TTC549 (cell line): ENCODE measurements at regions not wholly inside any gene's neighbourhood (a gene's known extent, or its start where the extent isn't known, plus 50 kb on each side); places are given as distances from the start of the nearest gene placed in this dataset.
"Not testable (repeated sequence)": the region's sequence is repeated elsewhere in the genome, so short reads cannot be mapped to it uniquely, and the experiment has no call there.

ENCODE experiments used
- FAIRE-seq: peaks from 2 replicates; lab custom pipeline; 2012; peaks lifted over from hg19 to GRCh38; lab: Jason Lieb, UNC

DNA sequence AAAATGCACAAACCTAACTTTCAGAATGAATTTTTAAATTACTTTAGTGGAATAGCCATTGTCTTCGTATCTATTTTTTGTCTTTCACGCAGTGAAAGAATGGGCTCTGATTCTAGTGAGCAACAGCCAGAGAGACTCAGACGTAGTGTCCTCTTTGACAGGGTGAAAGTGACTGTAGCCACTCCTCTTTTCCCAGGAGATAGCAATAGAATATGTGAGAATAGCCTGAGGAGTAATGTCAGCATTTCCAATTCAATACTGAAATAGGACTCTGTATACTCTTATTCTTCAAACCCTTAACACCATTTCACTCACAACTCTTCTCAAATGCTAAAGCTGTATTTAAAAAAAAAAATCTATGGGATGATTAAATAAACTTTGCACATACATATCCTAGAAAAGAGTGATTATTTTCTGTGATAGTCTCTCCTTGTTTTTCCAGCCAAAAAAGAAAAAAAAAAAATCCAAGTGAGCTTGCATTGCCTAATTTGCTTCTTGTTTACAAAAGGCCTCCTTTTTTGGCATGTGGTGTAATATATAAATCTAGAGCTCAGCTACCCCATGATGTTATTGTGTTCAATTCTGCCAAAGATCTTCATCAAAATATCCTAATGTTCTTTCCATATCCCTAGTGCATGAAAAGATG, 626.1 kb upstream of the SLITRK6 start:
- no peak for FAIRE-seq

DNA sequence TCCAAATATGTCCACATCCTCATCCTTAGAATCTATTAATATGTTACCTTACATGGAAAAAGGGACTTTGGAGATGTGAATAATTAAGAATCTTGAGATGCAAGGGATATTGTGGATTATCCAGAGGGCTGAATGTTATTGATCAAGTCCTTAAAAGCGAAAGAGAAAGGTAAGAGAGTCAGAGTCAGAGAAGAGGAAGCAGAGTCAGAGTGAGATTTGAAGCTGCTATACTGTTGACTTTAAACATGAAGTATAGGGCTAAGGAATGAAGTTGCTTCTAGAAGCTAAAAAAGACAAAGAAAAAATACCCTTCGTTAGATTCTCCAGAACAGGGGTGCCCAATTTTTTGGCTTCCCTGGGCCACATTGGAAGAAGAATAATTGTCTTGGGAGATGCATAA, 627.2 kb upstream of the SLITRK6 start:
- FAIRE-seq = no peak

GRCh38 chr13:86429756-86430155, 630.5 kb upstream of the SLITRK6 start:
- no peak for FAIRE-seq

DNA sequence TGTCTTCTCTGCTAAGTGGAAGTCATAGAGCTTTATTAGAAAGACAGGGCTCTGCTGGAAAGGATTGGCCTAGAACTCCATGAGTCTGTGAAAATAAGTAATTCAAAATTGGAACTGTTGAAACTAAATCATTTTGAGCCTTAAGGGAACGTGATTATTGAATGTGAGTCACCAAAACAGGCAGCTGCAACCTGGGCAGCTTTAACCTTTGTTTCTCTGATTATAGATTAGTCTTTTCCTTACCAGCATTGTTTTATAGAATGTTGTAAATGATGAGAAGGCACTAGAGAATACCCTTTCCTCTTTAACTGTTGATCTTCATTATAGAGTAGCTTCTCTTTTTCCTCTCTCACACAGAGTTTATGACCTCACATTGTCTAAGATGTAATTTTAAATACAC, 638.8 kb upstream of the SLITRK6 start:
- no peak for FAIRE-seq

GRCh38 chr13:86445206-86445605, 646.0 kb upstream of the SLITRK6 start:
- FAIRE-seq = no peak

- no peak for FAIRE-seq
Measured at GRCh38 chr13:86445672-86446071, 646.5 kb upstream of the SLITRK6 start.

DNA sequence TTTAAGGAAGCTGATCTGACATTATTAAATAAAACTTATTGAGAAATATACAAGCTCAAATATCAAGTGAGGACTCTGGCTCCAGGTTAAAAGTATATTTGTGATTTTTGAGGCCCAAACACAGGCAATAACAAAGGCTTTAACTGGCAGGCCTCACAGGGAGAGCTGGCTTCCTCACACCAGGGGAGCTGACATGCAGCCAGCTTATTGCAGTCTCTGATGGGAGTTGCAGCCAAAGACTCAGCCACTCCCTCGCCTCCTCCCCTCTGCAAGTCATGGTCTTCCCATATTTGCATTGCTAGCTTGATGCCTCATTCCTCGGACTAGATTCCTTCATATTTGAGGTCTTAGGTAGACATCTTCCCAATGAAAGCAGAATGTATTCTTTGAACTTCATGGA, 647.1 kb upstream of the SLITRK6 start:
- no peak for FAIRE-seq

- FAIRE-seq = no peak
Measured at GRCh38 chr13:86447479-86447878, 648.3 kb upstream of the SLITRK6 start.

DNA sequence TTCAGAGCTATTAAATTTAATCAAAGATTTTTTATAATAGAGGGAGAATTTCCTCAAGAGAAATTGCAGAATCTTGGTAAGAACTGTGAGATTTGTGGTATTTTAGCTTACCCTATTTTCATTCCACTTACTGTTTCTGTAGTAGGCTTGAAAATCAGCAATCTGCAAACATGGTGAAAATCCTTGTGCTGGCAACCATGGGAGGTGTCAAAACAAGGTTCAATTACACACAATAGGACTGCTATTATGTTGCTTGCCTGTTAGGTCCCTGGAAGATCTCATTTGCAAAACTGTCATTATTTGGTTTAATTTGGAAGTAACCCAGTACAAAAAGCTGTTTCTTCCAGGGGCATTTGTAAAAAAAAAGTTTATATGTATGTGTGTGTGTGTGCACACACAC, 662.8 kb upstream of the SLITRK6 start:
- no peak for FAIRE-seq

DNA sequence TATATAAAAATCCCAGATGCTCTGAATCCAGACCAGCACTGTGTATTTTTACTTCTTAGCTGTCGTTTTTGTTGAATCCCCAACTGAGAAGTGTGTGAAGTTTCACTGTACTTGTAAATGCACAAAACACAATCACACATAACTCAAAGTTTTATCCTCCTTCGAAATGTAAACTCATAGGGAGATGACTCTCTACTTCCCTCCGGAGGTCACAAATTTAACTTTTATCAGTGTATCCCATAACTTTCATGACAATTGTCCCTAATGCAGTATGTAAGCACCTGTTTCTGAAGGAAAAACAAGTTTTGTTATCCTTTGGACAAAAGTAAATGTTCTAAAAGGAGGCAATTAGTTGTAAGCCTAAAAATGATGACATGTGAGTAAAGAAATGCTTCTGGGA, 665.0 kb upstream of the SLITRK6 start:
- no peak for FAIRE-seq

DNA sequence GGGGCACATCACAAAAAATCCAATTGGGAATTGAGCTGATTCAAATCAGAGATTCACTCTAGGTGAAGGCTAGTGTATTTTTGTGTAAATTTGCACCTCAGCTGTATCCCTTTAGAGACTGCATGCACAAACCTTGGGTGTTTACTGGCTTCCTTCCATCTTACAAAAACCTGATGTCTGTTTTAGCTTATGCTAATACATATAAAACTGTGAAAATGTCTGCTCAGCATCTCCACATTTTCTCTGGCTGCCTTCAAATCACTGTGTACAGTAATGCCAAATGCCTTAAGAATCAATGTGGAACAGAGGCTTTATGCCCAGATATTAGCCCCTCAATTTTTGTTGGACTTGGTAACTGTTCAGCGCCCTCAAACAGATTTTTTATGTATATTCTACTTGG, 675.8 kb upstream of the SLITRK6 start:
- no peak for FAIRE-seq

DNA sequence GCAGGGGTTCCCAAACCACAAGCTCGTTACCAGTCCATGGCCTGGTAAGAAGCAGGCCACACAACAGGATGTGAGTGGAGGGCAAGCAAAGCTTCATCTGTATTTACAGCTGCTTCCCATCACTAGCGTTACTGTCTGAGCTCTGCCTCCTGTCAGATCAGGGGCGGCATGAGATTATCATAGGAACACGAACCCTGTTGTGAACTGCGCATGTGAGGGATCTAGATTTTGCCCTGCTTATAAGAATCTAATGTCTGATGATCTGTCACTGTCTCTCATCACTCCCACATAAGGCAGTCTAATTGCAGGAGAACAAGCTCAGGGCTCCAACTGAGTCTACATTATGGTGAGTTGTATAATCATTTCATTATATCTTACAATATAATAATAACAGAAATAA, 677.4 kb upstream of the SLITRK6 start:
- FAIRE-seq = no peak

DNA sequence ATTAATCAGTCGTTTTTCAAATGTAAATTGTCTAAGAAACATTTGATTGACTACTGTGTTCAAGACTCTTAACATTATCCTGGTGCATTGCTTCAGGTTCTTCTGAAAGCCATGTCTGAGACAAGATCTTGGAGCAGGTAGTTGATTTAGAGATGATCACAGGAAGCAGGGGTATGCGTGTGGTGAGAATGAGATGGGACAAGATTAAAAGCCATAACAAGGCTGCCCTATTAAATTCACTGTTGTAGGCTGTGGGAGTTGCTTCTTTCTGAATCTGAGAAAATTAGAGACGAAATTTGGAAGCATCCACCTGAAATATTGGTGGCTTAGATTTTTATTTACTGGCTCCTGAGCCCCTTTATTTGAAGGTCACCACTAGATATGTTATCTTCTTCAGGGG, 687.4 kb upstream of the SLITRK6 start:
- no peak for FAIRE-seq

DNA sequence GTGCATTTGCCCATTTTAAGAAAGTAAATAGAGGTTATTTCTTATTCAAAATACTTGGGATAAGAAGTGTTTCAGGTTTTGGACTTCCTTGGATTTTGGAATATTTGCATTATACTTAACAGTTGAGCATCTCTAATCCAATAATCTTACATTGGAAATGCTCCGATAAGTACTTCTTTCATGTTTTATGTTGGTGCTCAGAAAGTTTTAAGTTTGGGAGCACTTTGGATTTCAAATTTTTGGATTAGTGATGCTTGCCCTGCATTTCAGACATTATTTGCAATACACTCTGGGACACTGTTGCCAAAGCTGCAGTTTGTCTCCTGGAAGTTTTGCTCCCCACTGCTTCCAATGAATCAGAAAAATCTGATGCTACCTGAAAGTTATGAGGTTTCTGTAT, 691.9 kb upstream of the SLITRK6 start:
- no peak for FAIRE-seq

DNA sequence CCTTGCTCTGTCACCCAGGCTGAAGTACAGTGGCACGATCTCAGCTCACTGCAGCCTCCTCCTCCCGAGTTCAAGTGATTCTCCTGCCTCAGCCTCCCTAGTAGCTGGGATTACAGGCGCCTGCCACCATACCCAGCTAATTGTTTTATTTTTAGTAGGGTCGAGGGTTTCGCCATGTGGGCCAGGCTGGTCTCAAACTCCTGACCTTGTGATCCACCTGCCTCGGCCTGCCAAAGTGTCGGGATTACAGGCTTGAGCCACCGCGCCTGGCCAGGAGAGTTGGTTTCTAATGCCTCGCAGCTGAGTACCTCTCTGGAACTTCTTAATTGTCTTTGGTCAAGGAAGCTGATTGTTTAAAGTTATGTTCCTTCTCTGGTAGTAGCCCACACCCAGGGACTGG, 702.7 kb upstream of the SLITRK6 start:
- not testable (repeated sequence) for FAIRE-seq

- FAIRE-seq = no peak
Measured at GRCh38 chr13:86510792-86511191, 711.6 kb upstream of the SLITRK6 start.

GRCh38 chr13:86541461-86541860, 742.2 kb upstream of the SLITRK6 start:
- no peak for FAIRE-seq

GRCh38 chr13:86554066-86554465, 754.8 kb upstream of the SLITRK6 start:
- no peak for FAIRE-seq

DNA sequence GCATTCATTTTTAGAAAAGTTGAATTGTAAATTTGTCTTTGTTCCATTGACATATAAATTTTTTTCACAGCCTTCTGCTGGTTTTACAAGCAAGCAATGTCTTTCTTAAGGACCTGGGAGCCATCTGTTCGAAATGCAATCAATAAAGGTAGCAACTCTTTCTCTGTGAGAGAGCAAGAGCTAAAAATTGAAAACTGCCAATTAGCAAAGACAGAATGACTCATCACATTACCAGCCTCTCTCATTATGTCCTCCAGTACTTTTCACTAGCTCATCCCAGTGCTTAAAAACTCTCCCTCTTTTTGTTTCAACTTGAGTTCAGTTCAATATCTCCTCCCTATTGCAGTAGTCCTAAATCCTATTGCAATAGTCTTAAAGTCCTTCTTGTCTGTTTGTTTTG, 760.7 kb upstream of the SLITRK6 start:
- FAIRE-seq = no peak

DNA sequence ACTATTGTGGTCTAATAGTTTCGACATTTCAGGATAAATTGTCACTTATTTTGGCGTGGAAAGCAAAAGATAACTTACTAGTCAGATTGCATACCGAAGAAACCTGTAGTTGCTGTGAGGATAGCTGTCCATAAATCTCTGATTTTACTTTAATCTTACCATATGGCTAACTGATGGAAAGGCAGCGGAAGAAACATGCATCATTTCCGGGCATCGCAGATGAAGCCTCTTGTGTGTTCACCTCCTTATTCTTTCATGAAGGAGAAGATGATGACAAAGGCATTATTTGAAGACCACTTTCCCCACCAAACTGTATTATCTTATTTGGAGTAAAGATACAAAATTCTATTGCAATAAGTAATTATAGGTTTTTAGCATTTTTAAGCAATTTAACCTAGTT, 763.6 kb upstream of the SLITRK6 start:
- no peak for FAIRE-seq

GRCh38 chr13:86563308-86563707, 764.1 kb upstream of the SLITRK6 start:
- no peak for FAIRE-seq

DNA sequence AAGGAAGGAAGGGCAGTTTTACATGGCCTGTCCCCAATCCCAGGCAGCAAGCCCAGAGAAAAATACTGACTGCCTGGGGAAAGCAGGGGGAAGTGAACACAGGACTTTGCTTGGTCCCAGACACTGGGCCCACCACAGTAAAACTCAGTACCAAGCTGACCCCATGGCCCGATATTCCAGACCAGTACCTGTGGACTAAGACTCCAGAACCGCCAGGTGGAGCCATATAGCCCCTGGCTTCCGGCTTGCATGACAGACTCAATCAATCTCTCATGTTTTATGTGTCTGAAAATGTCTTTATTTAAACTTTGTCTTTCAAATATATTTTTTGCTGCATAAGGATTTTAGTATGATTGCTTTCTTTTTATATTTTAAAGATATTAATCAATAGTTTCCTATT, 767.9 kb upstream of the SLITRK6 start:
- no peak for FAIRE-seq

- no peak for FAIRE-seq
Measured at GRCh38 chr13:86569119-86569518, 769.9 kb upstream of the SLITRK6 start.

GRCh38 chr13:86569974-86570373, 770.8 kb upstream of the SLITRK6 start:
- FAIRE-seq = peak; percentile 66

DNA sequence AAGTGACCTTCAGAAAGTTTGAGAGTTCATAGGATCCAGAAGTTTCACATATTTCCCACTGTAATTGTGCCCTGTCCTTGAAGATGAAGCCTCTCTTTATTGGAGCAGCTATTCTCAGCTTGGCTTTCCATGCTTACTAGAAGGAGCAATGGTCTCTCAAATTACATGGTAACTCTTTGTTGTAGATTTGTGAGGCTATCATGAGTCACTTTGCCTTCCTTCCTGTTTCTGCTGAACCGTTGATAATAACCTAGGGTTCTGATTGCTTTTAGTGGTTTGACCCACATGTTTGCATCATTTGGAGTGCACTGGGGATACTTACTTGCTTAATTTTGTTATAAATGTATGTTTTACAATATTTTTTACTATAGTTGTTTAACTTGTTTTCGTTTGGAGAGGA, 772.9 kb upstream of the SLITRK6 start:
- FAIRE-seq = no peak
